ENCODE measurements at regions not wholly inside any gene's neighbourhood (a gene's known extent, or its start where the extent isn't known, plus 50 kb on each side); places are given as distances from the start of the nearest gene placed in this dataset.

DNA sequence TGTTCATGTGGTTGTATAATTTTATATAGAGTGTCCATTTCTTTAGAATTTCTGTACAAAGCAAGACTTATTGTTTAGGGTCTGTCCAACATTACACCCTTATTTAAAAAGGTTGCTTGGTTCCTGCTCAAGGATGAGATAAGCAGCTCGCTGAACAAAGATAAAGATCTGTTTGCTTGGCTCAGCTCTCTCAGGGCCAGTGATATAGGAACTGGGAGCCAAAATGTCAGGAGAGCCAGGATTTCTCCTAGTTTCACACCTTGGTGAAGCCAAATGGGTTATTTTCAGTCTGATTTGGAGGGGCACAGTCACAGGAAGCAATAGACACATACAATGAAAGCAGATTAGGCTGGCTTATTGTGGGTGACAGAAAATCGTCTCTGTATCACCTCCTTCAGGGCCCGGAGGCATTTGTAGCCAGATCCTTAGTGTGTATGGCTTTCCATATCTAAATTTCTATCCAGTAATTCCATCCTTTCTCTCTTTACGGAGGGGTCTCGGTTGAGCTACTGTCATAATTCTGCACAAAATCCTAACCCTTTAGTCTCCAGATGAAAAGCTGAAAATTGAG lies 396.4 kb downstream of the TMEM232 start:
- DNase-seq = no peak

DNA sequence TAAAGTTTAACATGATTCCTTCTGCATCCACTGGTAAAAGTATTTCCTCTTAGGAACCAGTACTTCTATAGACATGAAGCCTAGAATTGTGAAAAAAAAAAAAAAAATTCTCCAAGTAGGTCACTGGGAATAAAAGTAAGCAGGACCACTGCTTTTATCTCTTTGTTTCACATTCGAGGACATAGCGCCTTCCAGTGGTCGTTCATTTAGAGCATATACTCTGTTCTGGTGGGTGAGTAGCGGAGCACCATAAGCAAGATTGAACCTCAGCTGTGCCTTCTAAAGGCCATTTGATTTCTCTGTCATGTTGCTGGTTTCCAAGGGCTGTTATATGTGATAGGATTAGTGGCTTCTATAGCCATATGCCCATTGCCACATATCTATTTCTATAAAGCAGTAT lies 393.1 kb downstream of the TMEM232 start:
- DNase-seq = peak; percentile 3

DNA sequence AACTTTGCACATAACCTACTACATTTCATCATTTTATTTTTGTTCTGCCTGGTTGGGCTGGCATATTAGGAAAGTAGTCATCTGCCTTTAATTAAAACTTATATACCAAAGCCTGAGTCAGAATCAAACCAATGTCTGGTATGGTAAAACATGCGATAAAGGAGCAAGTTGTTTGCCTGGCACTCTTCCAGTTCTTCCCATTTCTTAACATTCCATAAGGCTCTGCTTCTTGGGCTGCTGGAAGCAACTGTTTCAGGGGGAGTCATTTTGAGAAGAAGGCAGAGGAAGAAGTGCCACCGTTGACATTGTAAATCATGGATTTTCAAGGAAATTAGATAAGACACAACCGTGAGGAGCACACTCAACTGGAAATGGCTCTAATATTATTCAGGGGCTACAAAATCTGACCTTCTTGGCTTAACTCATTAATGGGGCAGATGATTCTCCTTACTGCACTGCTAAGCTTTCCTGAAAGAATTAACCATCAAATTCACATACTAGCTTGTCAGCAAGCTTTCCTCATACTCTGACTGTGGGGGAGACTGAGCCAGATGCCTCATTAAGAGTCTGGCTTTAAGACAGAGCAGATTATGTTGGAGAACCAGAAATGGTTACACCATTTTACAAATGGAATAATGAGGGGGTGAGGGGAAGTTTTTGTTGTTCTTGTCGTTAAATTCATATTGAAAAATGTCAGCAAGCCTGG lies 391.0 kb downstream of the TMEM232 start:
- no peak for DNase-seq

GRCh38 chr5:110338341-110339083 lies 388.0 kb downstream of the TMEM232 start:
- DNase-seq = no peak

DNA sequence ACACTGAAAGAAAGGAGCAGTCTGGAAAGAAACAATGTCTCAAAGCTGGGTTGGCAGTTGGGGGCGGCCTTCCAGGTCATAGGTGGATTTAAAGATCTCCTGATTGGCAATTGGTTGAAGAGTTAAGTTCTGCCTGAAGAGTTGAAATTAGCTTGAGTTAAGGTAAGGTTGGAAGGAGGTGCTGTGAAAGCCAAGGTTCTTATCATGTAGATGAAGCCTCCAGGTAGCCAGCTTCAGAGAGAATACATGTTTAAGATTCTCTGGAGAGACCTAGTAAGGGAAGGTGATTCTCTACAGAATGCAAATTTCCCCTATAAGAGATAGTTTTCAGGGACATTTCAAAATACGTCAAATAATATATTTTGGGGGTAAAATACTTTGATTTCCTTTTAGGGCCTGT lies 387.1 kb downstream of the TMEM232 start:
- no peak for DNase-seq

DNA sequence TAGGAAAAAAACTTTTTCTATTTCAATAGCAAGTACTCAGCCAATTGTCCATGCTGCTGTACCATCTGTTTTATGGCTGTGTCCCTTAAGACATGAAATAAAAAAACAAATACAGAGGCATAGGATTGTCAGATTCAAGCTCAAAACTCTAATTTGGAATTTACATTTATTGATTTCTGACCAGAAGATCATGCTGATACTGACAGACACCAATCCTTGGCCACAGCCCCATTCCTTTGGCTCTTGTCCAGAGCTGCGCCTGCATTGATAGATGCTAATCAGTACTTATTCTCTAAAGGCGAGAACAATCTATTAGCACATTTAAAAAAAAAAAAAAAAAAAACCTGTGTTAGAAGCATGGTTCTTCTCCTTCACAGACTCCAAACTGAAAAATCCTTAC lies 384.6 kb downstream of the TMEM232 start:
- DNase-seq = no peak

GRCh38 chr5:110342683-110343082 lies 383.8 kb downstream of the TMEM232 start:
- no peak for DNase-seq

- no peak for DNase-seq
These were observed 382.9 kb downstream of the TMEM232 start for GRCh38 chr5:110343616-110344015.

DNA sequence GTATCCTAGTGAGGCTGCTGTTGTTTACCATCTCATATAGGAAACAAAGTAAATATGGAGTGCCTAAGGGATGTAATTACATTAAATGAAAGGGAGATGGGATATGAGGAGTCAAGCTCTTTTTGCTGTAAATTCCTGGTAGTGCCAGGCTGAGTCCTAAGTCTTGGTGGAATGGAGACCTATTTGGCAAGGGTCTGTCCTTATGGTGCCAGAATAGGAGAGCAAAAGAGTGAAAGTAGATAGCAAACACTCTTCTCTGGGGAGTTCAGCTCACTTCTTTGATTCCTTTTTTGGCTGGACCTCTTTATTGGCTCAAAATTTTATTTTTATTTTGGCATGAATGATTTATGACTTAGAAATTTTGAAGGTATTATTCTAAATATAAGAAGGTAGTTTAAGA lies 380.8 kb downstream of the TMEM232 start:
- no peak for DNase-seq

DNA sequence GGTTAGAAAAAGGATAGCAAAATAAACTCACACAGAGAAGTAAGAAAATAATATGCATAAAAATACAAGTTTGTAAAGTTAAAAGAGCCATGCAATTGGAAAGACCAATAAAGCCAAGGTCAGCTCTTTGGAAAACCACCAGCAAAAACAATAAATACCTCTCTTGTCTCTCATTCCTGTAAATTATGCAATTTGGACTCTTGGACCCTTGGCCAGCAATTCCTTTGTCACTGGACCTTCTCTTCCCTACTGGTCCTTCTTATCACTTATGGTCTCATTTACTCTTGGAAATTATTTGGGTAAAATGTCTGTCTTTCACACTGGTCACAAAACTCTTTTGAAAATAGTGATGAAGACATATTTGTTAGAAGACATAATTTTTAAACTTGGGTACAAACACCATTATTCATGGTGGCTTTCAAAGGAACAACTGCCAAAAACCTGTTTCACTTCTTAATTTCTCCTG lies 379.5 kb downstream of the TMEM232 start:
- no peak for DNase-seq

DNA sequence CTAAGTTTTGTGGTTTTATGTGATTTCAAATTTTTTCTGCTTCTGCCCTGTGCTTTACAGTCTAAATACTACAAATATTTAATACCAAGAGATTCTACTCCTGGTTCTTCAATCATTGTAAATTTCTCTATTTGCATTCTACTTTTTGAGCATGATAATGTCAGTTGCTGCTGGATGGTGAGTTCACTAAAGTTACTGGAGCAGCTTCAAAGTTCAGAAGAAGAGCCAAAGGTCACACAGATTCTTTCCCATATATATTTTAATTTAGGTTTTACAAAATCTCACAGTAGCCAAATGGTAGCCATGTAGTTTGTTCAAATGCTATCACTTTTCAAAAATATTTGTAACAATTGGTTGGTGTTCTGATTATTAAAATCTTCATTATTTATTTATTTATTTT lies 378.7 kb downstream of the TMEM232 start:
- DNase-seq = no peak

- DNase-seq = no peak
These were observed 375.0 kb downstream of the TMEM232 start for GRCh38 chr5:110351430-110351829.

- DNase-seq = no peak
These were observed 372.2 kb downstream of the TMEM232 start for GRCh38 chr5:110354311-110354710.

DNA sequence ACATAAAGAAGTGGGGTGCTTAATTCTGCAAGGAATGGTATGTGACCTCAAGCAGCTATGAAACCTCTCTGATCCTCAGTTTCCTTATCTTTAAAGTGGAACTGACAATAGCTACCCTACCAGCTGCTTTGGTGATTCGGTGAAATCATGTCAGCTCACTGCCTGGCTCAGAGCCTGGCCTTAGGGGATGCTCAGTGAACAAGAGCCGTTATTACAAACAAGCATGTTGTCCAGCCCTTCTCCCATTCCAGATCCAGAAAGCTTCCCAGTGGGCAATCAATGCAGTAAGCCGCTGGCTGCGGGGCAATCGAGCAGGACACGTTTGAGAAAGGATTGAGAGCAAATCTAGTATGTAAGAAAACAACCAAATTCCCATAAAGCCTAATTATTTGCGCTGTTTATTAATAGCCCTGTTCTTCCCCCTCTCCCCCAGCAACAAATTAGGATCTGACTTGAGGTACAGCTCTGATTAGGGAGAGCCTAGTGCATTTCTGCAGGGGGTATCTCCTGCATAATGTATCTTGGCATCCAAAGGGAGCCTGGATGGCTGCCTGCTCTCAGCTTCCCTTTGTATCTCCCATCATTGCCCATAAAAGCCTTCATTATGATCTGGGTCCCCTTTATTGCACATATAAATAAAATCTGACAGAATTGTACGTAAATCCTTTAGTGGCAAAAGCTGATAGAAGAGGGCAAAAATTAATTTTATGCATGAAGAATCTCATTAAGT lies 371.4 kb downstream of the TMEM232 start:
- no peak for DNase-seq

- no peak for DNase-seq
These were observed 369.8 kb downstream of the TMEM232 start for GRCh38 chr5:110356677-110357076.

- DNase-seq = no peak
These were observed 367.2 kb downstream of the TMEM232 start for GRCh38 chr5:110359221-110359620.

DNA sequence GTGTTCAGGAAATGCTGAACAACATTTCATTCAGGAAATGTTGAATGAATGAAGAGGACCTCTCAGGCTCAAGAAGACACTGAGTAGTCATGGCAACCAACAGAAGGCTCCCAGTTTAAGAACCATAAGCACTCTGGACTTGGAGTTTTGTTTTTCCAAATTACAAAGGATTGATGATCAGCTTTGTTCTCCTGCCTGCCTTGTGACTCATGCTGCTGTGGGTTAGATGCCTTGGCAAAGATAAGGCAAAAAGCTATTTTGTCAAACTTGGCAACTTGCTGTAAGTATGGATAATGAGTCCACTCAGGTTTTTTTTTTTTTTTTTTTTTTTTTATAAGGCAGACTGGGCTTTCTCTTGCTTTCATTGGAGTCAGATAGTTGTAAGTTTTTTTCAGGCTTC lies 365.0 kb downstream of the TMEM232 start:
- DNase-seq = no peak

DNA sequence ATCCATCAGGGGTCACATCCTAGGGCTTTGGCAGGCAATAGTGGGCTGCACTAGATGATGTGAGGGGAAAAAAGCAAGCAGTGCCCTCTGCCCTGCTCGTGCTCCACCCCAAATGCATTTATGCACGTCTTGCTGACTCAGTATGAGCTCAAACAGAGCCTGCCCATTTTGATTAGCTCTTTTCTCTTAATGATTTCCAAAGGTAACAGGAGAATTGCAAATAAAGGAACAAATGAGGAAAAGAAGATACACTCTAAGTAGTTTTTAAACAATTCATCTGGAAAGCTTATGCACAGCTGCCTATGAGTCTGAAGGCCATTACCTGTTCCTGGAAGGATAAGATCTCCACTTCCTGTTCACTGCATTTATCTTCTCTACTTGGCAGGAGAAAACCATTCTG lies 364.2 kb downstream of the TMEM232 start:
- no peak for DNase-seq

GRCh38 chr5:110366716-110367115 lies 359.8 kb downstream of the TMEM232 start:
- DNase-seq = no peak
